Endothelial cell of umbilical vein (primary cell): ENCODE measurements at regions not wholly inside any gene's neighbourhood (a gene's known extent, or its start where the extent isn't known, plus 50 kb on each side); places are given as distances from the start of the nearest gene placed in this dataset.

Experiments
- BruUV-seq: library from RNA; stranded (reverse); fragments of 400-500 nt; replicated peaks from 2 replicates; lab custom pipeline; 2021; lab: Mats Ljungman, UMichigan
- CTCF ChIA-PET: fragments of 300-600, 350-600 bp; sonication (Branson Sonifier 250); formaldehyde crosslinking; loops from one replicate; lab custom pipeline; 2021; ENCODE audit warnings: antibody characterized with exemption, inconsistent platforms; lab: Charles Lee
- POLR2A ChIA-PET: fragments of 300-600, 350-600 bp; sonication (Branson Sonifier 250); formaldehyde crosslinking; loops from one replicate; lab custom pipeline; 2021; ENCODE audit warnings: antibody characterized with exemption, inconsistent platforms; lab: Charles Lee
- DNase-seq: peaks from one replicate; pipeline ENCODE4 v3.0.0-alpha.2; 2011; ENCODE audit warnings: low read depth, low spot score
- FAIRE-seq: peaks from 2 replicates; lab custom pipeline; 2011; peaks lifted over from hg19 to GRCh38; lab: Jason Lieb, UNC
- H2AFZ ChIP-seq: 2 replicates; pipeline ENCODE4 v1.6.0; 2012; ENCODE audit warnings: low read depth, low read length, control low read depth, inconsistent platforms
- H3K27ac ChIP-seq: 2 replicates; pipeline ENCODE4 v1.5.1; 2011; ENCODE audit warnings: low read depth, mild to moderate bottlenecking, control low read depth, low read length, moderate library complexity; ENCODE audit not compliant: insufficient read depth
- H3K27me3 ChIP-seq, 2 experiments: 2 replicates each; pipeline versions ENCODE4 v1.6.0 to v1.6.1; 2011; ENCODE audit warnings: low read length in 2 of 2, mixed read lengths in 1 of 2; ENCODE audit not compliant: control insufficient read depth in 2 of 2, insufficient read depth in 2 of 2
- H3K36me3 ChIP-seq, 2 experiments: 2 replicates in 1 of 2; 3 replicates in 1 of 2; pipeline ENCODE4 v1.5.1; 2011; ENCODE audit warnings: low read length in 2 of 2, mild to moderate bottlenecking in 1 of 2, moderate library complexity in 1 of 2; ENCODE audit not compliant: control insufficient read depth in 2 of 2, insufficient read depth in 2 of 2; ENCODE audit errors: extremely low read depth in 1 of 2
- H3K4me1 ChIP-seq: 3 replicates; pipeline ENCODE4 v1.5.1; 2011; ENCODE audit warnings: mild to moderate bottlenecking, low read length; ENCODE audit not compliant: control insufficient read depth, insufficient read depth; ENCODE audit errors: extremely low read depth
- H3K4me2 ChIP-seq: 2 replicates; pipeline ENCODE4 v1.6.1; 2011; ENCODE audit warnings: low read length, control low read depth, mixed read lengths; ENCODE audit not compliant: insufficient read depth
- H3K4me3 ChIP-seq, 3 experiments: fragments of 200-600 bp in 1 of 3; sonication (generic), shearing (Covaris generic) in 1 of 3; replicated peaks in 1 of 3; 2 replicates each; pipeline ENCODE4 v1.5.1; 2011 to 2016; ENCODE audit warnings: control low read depth in 3 of 3, low read length in 3 of 3, mild to moderate bottlenecking in 2 of 3, inconsistent platforms in 1 of 3, low read depth in 1 of 3, moderate library complexity in 1 of 3; ENCODE audit not compliant: insufficient read depth in 1 of 3
- H3K79me2 ChIP-seq: 2 replicates; pipeline ENCODE4 v1.6.0; 2012; ENCODE audit warnings: low read length, inconsistent platforms; ENCODE audit not compliant: control insufficient read depth, insufficient read depth
- H3K9ac ChIP-seq: replicated peaks from 2 replicates; pipeline ENCODE3; 2011; ENCODE audit warnings: low read length, control low read depth; ENCODE audit not compliant: insufficient read depth; ENCODE audit errors: extremely low read depth
- H3K9me1 ChIP-seq: replicated peaks from 3 replicates; pipeline ENCODE4 v1.6.0; 2011; ENCODE audit warnings: mild to moderate bottlenecking, low read length; ENCODE audit not compliant: control insufficient read depth, insufficient read depth; ENCODE audit errors: extremely low read depth
- H3K9me3 ChIP-seq: replicated peaks from 2 replicates; pipeline ENCODE4 v1.5.1; 2012; ENCODE audit warnings: low read length, inconsistent platforms; ENCODE audit not compliant: control insufficient read depth, insufficient read depth
- H4K20me1 ChIP-seq: replicated peaks from 2 replicates; pipeline ENCODE3; 2011; ENCODE audit warnings: mild to moderate bottlenecking, low read length; ENCODE audit not compliant: control insufficient read depth, insufficient read depth; ENCODE audit errors: extremely low read depth
- EZH2 ChIP-seq: IDR thresholded peaks from 2 replicates; pipeline ENCODE4 v1.6.1; 2012; ENCODE audit warnings: borderline replicate concordance, low read depth, mild to moderate bottlenecking, moderate library complexity, low read length, inconsistent platforms; ENCODE audit not compliant: severe bottlenecking
- FOS ChIP-seq: IDR thresholded peaks from 2 replicates; pipeline ENCODE4 v1.6.1; 2011; ENCODE audit warnings: mild to moderate bottlenecking, low read length, moderate library complexity, borderline replicate concordance; ENCODE audit not compliant: insufficient read depth
- GATA2 ChIP-seq: IDR thresholded peaks from 2 replicates; pipeline ENCODE4 v1.7.0; 2011; ENCODE audit warnings: low read depth, mild to moderate bottlenecking, moderate library complexity, mixed read lengths, low read length; ENCODE audit not compliant: insufficient read length, insufficient read depth
- JUN ChIP-seq: IDR thresholded peaks from 2 replicates; pipeline ENCODE4 v1.6.1; 2011; ENCODE audit warnings: borderline replicate concordance, low read depth; ENCODE audit not compliant: insufficient read length, insufficient read depth
- MYC ChIP-seq: IDR thresholded peaks from one replicate; pipeline ENCODE4 v1.6.1; 2011; ENCODE audit warnings: mild to moderate bottlenecking, low read depth, low read length
- POLR2A ChIP-seq: IDR thresholded peaks from 2 replicates; pipeline ENCODE4 v1.6.1; 2012; ENCODE audit warnings: low read depth, mild to moderate bottlenecking, control low read depth, low read length
- POLR2AphosphoS5 ChIP-seq: IDR thresholded peaks from 2 replicates; pipeline ENCODE4 v1.6.1; 2012; ENCODE audit warnings: low read depth, mild to moderate bottlenecking, control low read depth, low read length, moderate library complexity; ENCODE audit not compliant: insufficient read depth
- dilution Hi-C: fragments of 300-500 bp; cut with MboI; formaldehyde crosslinking; loops from one replicate; pipeline ENCODE4 v1.15.0; 2019; ENCODE audit warnings: low sequenced_read_pairs; ENCODE audit not compliant: extremely low pct_ligation_motif_present
- intact Hi-C: fragments of 100-400 bp; cut with micrococcal nuclease; formaldehyde crosslinking; loops from one replicate; pipeline ENCODE4 v1.10.0; 2022
- TF ChIP-seq, protein P1 (sequence below), 2 donors: IDR thresholded peaks; 1 replicate in 1 of 2; 2 replicates in 1 of 2; pipeline ENCODE4 v1.5.1; 2011; ENCODE audit warnings: low read length in 2 of 2, mild to moderate bottlenecking in 2 of 2, moderate library complexity in 2 of 2, control low read depth in 1 of 2, inconsistent platforms in 1 of 2, low read depth in 1 of 2; ENCODE audit not compliant: insufficient read depth in 1 of 2; ENCODE audit errors: extremely low read depth in 1 of 2
- TF ChIP-seq, protein P2 (sequence below): IDR thresholded peaks from 2 replicates; pipeline ENCODE4 v1.6.1; 2011; ENCODE audit not compliant: insufficient read depth, insufficient read length

DNA sequence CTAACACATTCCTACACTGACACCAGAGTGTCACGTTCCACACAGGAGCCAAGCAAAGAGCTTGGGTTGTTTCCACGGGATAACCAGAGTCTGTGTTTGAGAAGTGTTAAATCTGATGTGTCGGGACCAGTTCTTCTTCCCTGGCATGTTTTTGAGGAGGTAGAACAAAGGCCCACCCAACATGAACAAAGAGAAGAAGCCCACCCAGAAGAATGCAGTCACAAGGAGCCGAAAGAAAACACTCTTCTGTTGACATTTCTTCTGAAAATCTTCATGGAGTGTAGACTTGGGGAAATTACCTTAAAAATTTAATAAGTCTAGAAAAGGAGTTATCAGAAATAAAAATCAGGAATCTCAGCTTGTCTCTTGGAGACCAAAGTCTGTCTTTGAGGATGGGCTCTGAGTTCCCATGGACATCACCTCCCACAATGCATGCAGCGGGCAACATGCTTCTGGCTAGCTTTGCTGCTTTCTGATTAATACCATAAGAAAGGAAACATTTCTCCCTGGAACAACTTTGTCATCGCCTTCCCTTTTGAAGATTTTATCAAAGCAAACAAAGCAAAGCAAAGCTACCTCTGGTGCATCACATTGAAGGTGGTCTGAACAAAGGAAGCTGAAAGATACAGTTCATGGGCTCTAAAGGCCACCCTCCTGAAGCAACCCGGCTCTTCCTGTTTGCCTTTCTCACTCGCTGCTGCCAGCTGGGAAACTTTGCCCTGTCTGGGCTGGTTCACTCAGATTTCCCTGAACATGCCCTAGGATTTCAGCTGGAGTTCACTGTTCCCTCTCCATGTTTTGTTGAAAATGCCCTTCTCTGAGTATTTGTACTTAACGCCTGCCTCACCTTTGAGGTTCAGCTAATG lies 448.1 kb downstream of the KIF16B start:
- no TSS peak for BruUV-seq
- POLR2A ChIA-PET, result no interaction called here

DNA sequence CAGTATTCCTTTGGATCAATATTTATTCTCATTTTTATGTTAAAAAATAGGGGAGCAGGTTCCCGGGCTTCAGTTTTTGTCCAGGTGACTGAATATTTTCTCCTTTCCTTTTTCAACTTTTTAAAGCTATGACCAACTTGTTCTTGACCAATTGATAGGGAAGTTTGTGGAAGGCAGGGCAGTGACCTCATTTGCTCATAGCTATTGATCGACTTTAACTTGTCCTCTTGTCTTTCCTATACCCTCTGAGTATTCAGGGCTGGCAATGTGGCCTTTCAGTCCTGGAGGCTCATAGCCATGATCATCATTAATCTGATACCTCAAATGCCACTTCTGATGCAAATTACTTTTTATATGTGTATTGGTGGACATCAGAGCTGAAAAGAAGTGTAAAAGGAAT lies 448.8 kb downstream of the KIF16B start:
- Histone ChIP-seq H3K4me3 (no peak overlapping the region), H3K27me3 (no peaks in the 10 kb centered on the region), H3K9ac (no peak overlapping the region), H3K4me2 (no peak overlapping the region), H3K36me3 (no peaks in the 10 kb centered on the region), H3K9me3 (peaks cover 6% of the 10 kb centered on the region), H2AFZ (no peak overlapping the region), H3K27ac (no peak overlapping the region), H4K20me1 (no peaks in the 10 kb centered on the region), H3K79me2 (no peaks in the 10 kb centered on the region), H3K9me1 (no peaks in the 10 kb centered on the region), H3K4me1 (no peaks in the 10 kb centered on the region)
- dilution Hi-C loops (no loop called here), intact Hi-C loops (no loop called here)
- ChIA-PET POLR2A (no interaction called here), CTCF (no interaction called here)
- TF ChIP-seq GATA2, result no peak
- no peak for TF ChIP-seq EZH2
- no peak for TF ChIP-seq POLR2AphosphoS5
- TF ChIP-seq, protein P1, sequence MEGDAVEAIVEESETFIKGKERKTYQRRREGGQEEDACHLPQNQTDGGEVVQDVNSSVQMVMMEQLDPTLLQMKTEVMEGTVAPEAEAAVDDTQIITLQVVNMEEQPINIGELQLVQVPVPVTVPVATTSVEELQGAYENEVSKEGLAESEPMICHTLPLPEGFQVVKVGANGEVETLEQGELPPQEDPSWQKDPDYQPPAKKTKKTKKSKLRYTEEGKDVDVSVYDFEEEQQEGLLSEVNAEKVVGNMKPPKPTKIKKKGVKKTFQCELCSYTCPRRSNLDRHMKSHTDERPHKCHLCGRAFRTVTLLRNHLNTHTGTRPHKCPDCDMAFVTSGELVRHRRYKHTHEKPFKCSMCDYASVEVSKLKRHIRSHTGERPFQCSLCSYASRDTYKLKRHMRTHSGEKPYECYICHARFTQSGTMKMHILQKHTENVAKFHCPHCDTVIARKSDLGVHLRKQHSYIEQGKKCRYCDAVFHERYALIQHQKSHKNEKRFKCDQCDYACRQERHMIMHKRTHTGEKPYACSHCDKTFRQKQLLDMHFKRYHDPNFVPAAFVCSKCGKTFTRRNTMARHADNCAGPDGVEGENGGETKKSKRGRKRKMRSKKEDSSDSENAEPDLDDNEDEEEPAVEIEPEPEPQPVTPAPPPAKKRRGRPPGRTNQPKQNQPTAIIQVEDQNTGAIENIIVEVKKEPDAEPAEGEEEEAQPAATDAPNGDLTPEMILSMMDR (IDR thresholded peaks at IDR 0.05; ENCODE audit: extremely low read depth in 1 of 2, insufficient read depth in 1 of 2, low read depth in 1 of 2, low read length in 2 of 2), result no peak
- TF ChIP-seq FOS, result no peak
- no peak for TF ChIP-seq JUN
- no peak for TF ChIP-seq POLR2A
- no peak for TF ChIP-seq MYC
- TF ChIP-seq, protein P2, sequence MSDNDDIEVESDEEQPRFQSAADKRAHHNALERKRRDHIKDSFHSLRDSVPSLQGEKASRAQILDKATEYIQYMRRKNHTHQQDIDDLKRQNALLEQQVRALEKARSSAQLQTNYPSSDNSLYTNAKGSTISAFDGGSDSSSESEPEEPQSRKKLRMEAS, result no peak
- BruUV-seq, result no TSS peak
- FAIRE-seq, result no peak
- DNase-seq, result no peak

More for the DNA sequence above, 448.1 kb downstream of the KIF16B start:
- CTCF ChIA-PET, result no interaction called here
- Histone ChIP-seq H4K20me1 (no peaks in the 10 kb centered on the region), H3K9me3 (peaks cover 6% of the 10 kb centered on the region), H3K27ac (no peak overlapping the region), H3K79me2 (no peaks in the 10 kb centered on the region), H3K4me3 (no peak overlapping the region), H3K36me3 (no peaks in the 10 kb centered on the region), H3K9me1 (no peaks in the 10 kb centered on the region), H3K4me2 (no peak overlapping the region), H3K4me1 (no peaks in the 10 kb centered on the region), H2AFZ (no peak overlapping the region), H3K27me3 (no peaks in the 10 kb centered on the region), H3K9ac (no peak overlapping the region)
- DNase-seq (no peak), FAIRE-seq (no peak)
- TF ChIP-seq POLR2AphosphoS5, result no peak
- TF ChIP-seq, protein P1 (IDR thresholded peaks at IDR 0.05; ENCODE audit: extremely low read depth in 1 of 2, insufficient read depth in 1 of 2, low read depth in 1 of 2, low read length in 2 of 2), result no peak
- dilution Hi-C loops, result no loop called here
- intact Hi-C loops, result no loop called here
